Stimulated activated memory B cell treated with anti-CD40 and anti-IgM and Interleukin-4, amounts not matched to agents 10 μg/mL and 1 μg/mL and 100 μg/mL, for 72 hours (primary cell): ENCODE measurements at regions not wholly inside any gene's neighbourhood (a gene's known extent, or its start where the extent isn't known, plus 50 kb on each side); places are given as distances from the start of the nearest gene placed in this dataset.
A peak's percentile ranks its signal among the peaks of the same experiment; 100 is the strongest.
"Not testable (repeated sequence)": the region's sequence is repeated elsewhere in the genome, so short reads cannot be mapped to it uniquely, and the experiment has no call there.

ENCODE experiments used
- ATAC-seq: fragments of 150-1000 bp; cut with Tn5 transposase; 2 replicates; pipeline ENCODE4 v1.10.0; 2021
- H3K27ac Mint-ChIP-seq: one replicate; pipeline ENCODE4 v1.8.0; 2022; ENCODE audit warnings: mild to moderate bottlenecking, mixed read lengths
- H3K27me3 Mint-ChIP-seq: one replicate; pipeline ENCODE4 v1.8.0; 2022; ENCODE audit warnings: mixed read lengths
- H3K36me3 Mint-ChIP-seq: one replicate; pipeline ENCODE4 v1.8.0; 2022; ENCODE audit warnings: mixed read lengths
- H3K4me1 Mint-ChIP-seq: one replicate; pipeline ENCODE4 v1.8.0; 2022; ENCODE audit warnings: mixed read lengths
- H3K4me3 Mint-ChIP-seq: one replicate; pipeline ENCODE4 v1.8.0; 2022; ENCODE audit warnings: mild to moderate bottlenecking, moderate library complexity, mixed read lengths
- H3K9me3 Mint-ChIP-seq: one replicate; pipeline ENCODE4 v1.8.0; 2022; ENCODE audit warnings: mixed read lengths

DNA sequence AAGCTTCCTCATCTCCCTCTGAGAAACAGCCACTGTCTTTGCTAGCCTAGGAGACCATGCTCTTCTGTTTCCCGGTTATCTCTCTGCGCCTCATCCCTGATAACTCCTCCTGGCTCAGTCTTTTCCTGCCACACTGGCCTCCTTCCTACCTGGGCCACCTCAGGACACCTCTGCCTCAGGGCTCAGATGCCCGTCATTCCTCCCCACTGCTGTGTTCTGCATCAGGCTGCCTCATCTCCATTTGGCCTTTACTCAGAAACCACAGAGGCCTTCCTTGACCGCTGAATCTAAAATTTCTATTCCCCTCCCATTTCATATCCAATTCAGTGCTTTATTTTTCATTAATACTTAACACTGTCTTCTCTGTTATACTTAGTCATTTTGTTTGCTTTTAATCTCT, 311.0 kb upstream of the RGS6 start:
- Mint-ChIP-seq H3K4me3 (no peak overlapping the region), H3K9me3 (no peaks in the 10 kb centered on the region), H3K27ac (no peak overlapping the region), H3K4me1 (peaks cover 39% of the 10 kb centered on the region), H3K27me3 (no peaks in the 10 kb centered on the region), H3K36me3 (peaks cover 63% of the 10 kb centered on the region)
- no peak for ATAC-seq

DNA sequence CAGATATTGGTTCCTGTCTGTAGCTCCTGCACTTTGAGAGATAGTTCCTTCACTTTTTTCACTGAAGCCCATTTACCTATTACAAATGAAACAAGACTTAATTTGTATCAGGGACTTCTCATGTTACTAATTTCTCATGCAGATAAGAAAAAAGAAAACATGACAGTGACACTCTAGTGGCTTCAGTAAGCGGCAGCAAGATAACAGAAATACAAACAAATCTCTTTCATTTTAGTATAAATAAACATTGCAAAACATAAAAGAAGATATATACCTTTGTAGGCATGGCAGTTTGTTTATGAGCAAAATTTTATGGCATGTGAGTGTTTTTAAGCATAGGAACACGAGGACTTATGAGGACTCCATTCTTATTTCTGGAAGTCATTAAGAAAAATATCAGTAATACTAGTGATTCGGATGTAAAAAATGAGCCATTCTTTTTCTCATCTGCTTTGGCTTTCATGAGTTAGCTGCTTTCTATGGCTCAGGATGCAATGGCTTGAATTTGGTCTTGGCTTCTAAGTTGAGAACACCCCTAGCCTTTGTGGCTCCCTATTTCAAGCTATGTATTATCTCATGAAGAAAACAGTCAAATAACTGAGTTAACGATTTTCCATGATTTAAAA, 310.1 kb upstream of the RGS6 start:
- Mint-ChIP-seq H3K36me3 (peaks cover 59% of the 10 kb centered on the region), H3K4me3 (no peak overlapping the region), H3K9me3 (no peaks in the 10 kb centered on the region), H3K4me1 (peaks cover 31% of the 10 kb centered on the region), H3K27ac (peak overlapping the region; percentile 25), H3K27me3 (no peaks in the 10 kb centered on the region)
- ATAC-seq, result no peak

DNA sequence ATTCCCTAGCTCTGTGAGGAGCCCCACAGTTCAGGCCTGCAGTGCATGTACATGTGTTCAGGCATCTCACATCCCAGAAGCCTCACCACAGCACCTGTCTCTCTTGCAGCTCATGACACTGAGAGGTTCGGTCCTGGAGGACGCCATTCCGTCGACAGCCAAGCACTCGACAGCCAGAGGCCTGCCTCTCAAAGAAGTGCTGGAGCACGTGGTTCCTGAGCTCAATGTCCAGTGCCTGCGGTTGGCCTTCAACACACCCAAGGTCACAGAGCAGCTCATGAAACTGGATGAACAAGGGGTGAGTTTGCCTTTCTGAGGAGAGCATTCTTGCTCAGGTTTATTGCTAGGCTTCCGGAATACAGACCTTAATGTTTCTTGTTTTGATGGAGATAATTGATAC, 308.3 kb upstream of the RGS6 start:
- H3K9me3 Mint-ChIP-seq, result no peaks in the 10 kb centered on the region
- H3K27me3 Mint-ChIP-seq, result no peaks in the 10 kb centered on the region
- no peak for ATAC-seq
- no peak overlapping the region for H3K27ac Mint-ChIP-seq
- peaks cover 56% of the 10 kb centered on the region for H3K36me3 Mint-ChIP-seq
- peaks cover 16% of the 10 kb centered on the region for H3K4me1 Mint-ChIP-seq
- H3K4me3 Mint-ChIP-seq, result no peak overlapping the region

DNA sequence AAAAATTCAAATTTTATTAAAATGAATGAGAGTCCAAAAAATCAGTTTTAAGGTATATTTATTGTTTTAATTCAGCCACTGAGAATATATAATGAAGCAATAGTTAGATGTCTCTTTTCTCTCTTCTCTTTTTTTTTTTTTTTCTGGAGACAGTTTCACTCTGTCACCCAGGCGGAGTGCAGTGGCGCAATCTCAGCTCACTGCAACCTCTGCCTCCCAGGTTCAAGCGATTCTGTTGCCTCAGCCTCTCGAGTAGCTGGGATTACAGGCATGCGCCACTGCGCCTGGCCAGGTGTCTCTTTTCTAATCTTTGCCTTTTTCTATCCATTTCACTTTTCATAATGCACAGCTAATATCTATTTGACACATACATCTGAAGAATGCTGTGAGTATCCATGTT, 307.1 kb upstream of the RGS6 start:
- Mint-ChIP-seq H3K4me1 (peaks cover 15% of the 10 kb centered on the region), H3K36me3 (peaks cover 65% of the 10 kb centered on the region), H3K27me3 (no peaks in the 10 kb centered on the region), H3K9me3 (no peaks in the 10 kb centered on the region), H3K27ac (no peak overlapping the region), H3K4me3 (no peak overlapping the region)
- no peak for ATAC-seq

DNA sequence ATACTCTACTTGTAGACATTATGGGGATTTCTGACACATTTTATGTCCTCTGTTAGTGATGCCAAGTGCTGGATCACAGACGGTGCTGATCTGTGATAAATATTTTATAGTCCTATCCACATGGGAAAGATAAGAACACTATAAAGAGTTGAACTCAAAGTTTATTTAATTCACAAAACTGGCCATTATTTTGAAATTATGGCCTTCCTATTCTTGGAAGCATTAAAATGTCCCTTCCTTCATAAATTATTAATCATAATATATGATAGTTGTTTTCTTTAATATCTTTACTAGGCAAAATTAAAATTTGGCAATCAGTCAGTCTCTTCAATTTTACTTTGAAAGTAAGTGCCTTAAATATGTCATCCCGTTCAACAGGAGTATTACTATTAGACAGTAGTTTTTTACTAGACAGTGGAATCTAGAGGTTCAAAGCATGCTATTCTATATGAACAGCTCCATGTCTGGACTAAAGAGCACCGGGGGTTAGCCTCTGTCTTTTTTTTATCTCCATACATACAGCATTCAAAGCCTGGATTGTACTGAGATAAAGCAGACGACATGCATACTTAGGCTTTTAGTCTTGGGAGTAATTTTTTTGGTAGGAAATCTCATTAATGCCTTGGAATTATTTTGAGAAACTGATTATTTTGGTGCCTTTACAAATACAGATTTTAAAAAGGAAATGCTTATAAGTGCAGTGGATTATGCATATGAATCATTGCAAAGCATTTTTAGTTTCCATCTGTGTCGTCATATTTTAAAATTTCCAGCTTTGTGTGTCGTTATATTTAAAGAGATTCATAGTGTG, 306.1 kb upstream of the RGS6 start:
- no peak for ATAC-seq
- Mint-ChIP-seq H3K4me1 (peaks cover 8% of the 10 kb centered on the region), H3K36me3 (peaks cover 65% of the 10 kb centered on the region), H3K4me3 (no peak overlapping the region), H3K9me3 (peaks cover 2% of the 10 kb centered on the region), H3K27me3 (no peaks in the 10 kb centered on the region), H3K27ac (no peak overlapping the region)

DNA sequence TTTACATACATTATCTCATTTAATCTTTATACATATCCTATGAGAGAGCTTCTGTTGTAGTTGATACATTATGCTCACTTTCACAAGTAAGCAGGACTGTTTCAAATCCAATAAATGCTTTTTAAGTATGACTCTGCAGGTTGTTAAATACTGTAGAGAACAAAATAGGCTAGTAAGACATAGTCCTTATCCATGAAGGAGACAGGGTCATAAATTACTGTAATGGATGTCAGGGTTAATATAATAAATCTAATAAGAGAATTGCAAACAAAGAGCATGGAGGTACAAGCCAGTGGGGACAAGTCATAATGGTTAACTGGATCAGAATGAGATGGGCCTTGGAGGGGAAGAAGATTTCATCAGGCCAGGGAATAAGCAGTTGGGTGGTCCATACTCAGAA, 303.8 kb upstream of the RGS6 start:
- H3K27ac Mint-ChIP-seq, result no peak overlapping the region
- no peak for ATAC-seq
- peaks cover 2% of the 10 kb centered on the region for H3K9me3 Mint-ChIP-seq
- no peaks in the 10 kb centered on the region for H3K27me3 Mint-ChIP-seq
- H3K4me3 Mint-ChIP-seq, result no peak overlapping the region
- peaks cover 66% of the 10 kb centered on the region for H3K36me3 Mint-ChIP-seq
- H3K4me1 Mint-ChIP-seq, result no peaks in the 10 kb centered on the region

DNA sequence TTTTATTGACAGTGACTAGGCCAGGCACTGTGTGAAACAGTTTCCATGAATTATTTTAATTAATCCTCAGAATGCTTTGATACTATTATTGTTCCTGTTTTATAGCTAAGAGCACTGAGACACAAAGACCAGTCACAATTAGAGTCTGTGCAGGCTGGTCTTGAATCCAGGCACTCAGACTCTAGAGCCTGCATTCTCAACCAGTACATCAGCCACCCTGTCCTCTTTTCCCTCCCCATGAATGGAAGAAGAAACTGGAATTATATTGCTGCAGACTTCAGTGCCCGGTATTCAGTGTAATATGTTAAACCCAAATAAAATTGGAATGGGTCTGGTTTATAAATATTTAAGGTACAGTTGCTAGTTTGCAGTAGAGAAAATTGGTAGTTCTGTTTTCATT, 303.0 kb upstream of the RGS6 start:
- no peak for ATAC-seq
- Mint-ChIP-seq H3K4me3 (no peak overlapping the region), H3K9me3 (peaks cover 2% of the 10 kb centered on the region), H3K27ac (no peak overlapping the region), H3K36me3 (peaks cover 66% of the 10 kb centered on the region), H3K4me1 (no peaks in the 10 kb centered on the region), H3K27me3 (no peaks in the 10 kb centered on the region)

DNA sequence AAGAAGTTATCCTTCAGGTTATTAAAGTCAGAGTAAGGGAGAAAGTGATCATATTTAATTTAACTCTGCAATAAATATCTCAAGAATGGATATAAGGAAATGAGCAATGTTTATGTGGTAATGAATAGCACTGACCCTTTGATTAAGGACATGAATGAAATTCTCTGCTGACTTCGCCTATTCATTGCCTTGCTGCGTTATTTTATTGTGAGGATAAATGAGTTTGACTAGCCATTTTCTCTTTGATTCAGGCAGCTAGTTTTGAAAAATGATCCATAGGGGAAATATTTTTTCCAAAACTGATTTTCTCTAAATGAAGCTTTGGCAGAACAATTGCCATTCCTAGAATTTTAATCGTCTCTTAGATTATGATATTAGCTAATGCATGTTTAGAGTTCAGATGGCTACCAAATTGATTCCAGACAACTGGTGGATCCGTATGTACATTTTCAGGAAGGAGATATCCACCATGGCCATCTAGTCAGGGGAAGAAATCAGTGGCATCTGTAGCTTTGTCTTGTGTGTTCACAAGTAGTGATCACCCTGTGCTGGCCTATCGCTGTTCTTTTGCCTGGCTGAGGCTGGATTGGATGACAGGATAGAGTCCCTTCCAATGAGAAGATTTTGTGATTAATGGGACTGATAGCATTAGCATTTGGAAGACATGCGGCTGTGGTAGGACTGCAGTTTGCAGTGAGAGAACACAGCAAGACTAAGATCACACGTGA, 302.3 kb upstream of the RGS6 start:
- Mint-ChIP-seq H3K4me3 (no peak overlapping the region), H3K9me3 (peaks cover 2% of the 10 kb centered on the region), H3K4me1 (no peaks in the 10 kb centered on the region), H3K27me3 (no peaks in the 10 kb centered on the region), H3K27ac (no peak overlapping the region), H3K36me3 (peaks cover 69% of the 10 kb centered on the region)
- no peak for ATAC-seq

DNA sequence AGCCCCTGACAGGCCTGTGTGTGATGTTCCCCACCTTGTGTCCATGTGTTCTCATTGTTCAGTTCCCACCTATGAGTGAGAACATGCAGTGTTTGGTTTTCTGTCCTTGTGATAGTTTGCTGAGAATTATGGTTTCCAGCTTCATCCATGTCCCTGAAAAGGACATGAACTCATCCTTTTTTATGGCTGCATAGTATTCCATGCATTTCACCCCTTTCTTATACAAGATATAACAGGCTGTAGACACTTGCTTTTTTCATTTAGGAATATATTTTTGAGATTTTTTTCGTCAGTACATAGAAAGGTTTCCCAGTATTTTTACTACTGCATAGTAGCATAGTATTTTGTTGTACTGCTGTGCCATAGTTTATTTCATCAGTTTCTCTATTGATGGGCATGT, 301.2 kb upstream of the RGS6 start:
- H3K4me3 Mint-ChIP-seq, ATAC-seq, H3K9me3 Mint-ChIP-seq, H3K27me3 Mint-ChIP-seq, H3K4me1 Mint-ChIP-seq, H3K27ac Mint-ChIP-seq: not testable (repeated sequence)
- peaks cover 73% of the 10 kb centered on the region for H3K36me3 Mint-ChIP-seq

DNA sequence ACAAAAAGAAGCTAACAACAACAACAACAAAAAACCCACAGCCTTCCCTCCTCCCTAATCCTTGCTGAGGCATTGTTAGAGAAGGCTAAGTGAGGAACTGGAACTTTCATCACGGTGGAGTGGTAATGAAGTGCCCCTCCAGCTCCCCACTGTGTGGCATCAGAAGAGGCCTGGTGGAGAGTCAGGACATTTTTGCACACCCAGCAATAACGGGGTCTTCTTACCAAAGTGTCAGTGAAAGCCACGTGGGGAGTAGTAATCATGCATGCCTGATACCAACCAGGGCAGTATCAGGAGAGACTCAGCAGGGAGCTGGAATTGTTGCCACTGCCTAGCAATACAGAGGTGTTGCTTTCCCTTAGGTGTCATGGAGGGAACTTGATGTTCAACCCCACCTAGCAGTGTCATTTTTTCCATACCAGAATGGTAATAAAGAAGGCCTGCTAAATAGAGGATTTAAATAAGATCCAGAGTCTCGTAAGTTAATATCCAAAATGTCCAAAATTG, 299.7 kb upstream of the RGS6 start:
- Mint-ChIP-seq H3K36me3 (peaks cover 81% of the 10 kb centered on the region), H3K27me3 (no peaks in the 10 kb centered on the region), H3K4me1 (peaks cover 6% of the 10 kb centered on the region), H3K27ac (no peak overlapping the region), H3K9me3 (peaks cover 2% of the 10 kb centered on the region), H3K4me3 (no peak overlapping the region)
- ATAC-seq, result no peak

DNA sequence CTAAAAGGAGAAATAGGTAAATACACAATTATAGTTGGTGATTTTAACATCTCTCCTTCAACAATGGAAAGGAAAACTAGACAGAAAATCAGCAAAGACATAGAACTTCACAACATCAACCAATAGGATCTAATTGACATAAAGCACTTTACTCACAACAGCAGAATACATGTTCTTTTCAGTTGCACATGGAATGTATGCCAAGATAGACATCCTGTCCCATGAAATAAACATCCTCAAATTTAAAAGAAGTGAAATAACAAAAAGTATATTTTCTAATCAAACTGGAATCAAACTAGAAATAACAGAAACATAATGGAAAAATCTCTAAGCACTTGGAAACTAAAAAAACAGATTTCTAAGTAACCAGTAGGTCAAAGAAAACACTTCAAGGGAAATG, 296.2 kb upstream of the RGS6 start:
- Mint-ChIP-seq H3K9me3 (peaks cover 4% of the 10 kb centered on the region), H3K27ac (no peak overlapping the region), H3K4me3 (no peak overlapping the region), H3K36me3 (peaks cover 67% of the 10 kb centered on the region), H3K4me1 (peaks cover 6% of the 10 kb centered on the region), H3K27me3 (no peaks in the 10 kb centered on the region)
- ATAC-seq, result no peak

DNA sequence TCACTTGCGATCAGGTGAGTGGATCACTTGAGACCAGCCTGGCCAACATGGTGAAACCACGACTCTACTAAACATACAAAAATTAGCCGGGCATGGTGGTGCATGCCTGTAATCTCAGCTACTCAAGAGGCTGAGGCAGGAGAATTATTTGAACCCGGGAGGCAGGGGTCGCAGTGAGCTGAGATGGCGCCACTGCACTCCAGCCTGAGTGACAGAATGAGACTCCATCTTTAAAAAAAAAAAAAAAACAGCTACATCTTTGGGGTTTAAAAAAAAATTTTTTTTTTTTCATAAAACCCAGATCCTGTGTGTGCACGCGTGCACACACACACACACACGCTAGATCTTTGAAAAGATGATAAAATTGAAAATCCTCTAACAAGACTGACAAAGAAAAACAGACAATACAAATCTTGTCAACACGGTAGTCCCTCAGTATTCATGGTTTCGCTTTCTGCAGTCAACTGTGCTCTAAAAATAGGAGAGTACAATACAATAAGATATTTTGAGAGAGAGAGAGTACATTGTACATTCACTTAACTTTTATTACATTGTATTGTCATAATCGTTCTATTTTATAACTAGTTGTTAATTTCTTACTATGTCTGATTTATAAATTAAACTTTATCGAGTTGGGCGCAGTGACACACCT, 295.3 kb upstream of the RGS6 start:
- no peaks in the 10 kb centered on the region for H3K27me3 Mint-ChIP-seq
- H3K9me3 Mint-ChIP-seq, result peaks cover 6% of the 10 kb centered on the region
- H3K36me3 Mint-ChIP-seq, result peaks cover 67% of the 10 kb centered on the region
- H3K4me3 Mint-ChIP-seq, result no peak overlapping the region
- H3K4me1 Mint-ChIP-seq, result peaks cover 6% of the 10 kb centered on the region
- no peak for ATAC-seq
- H3K27ac Mint-ChIP-seq, result no peak overlapping the region

DNA sequence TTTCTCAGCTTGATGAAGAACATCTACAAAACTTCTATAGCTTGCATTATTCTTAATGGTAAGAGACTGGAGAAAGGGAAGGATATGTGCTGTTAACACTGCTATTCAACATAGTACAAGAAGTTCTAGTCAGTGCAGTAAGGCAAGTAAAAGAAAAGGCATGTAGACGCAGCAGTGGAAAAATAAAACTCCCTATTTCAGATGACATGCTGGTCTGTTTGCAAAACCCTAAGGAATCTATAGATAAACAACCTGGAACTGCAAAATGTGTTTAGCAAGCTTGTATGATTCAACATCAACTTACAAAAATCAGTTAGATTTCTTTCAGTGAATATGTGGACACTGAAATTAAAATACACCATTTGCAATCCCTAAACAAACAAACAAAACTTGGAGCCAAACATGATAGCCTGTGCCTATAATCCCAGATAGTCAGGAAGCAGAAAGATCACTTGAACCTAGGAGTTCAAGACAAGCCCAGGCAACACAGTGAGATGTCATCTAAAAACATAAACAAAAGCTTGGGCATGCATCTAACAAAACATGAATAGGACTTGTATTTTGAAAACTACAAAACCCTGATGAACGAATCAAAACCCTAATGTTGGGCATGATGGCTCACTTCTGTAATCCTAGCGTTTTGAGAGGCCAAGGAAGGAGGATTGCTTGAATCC, 293.6 kb upstream of the RGS6 start:
- Mint-ChIP-seq H3K9me3 (peaks cover 9% of the 10 kb centered on the region), H3K4me3 (no peak overlapping the region), H3K27ac (no peak overlapping the region), H3K4me1 (peaks cover 6% of the 10 kb centered on the region), H3K27me3 (no peaks in the 10 kb centered on the region), H3K36me3 (peaks cover 72% of the 10 kb centered on the region)
- no peak for ATAC-seq

DNA sequence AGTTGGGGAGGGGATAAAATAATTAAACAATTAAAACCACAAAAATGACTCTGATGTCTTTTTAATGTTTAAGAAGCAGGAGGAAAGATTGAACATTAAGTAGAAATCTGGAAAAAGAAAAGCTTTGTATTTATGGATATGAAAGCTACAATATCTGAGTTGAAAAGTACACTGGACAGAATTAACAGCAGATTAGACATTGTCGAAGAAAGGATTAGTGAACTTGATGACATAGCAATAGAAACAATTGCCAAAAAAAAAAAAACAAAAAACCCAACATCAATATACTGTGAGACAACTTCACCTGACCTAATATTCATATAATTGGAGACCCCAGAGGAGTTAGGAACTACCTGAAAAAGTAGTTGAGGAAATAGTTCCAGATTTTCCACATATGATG, 289.5 kb upstream of the RGS6 start:
- ATAC-seq, result no peak
- H3K36me3 Mint-ChIP-seq, result peaks cover 69% of the 10 kb centered on the region
- H3K27ac Mint-ChIP-seq, result no peak overlapping the region
- H3K4me1 Mint-ChIP-seq, result no peaks in the 10 kb centered on the region
- no peaks in the 10 kb centered on the region for H3K27me3 Mint-ChIP-seq
- peaks cover 12% of the 10 kb centered on the region for H3K9me3 Mint-ChIP-seq
- H3K4me3 Mint-ChIP-seq, result no peak overlapping the region

DNA sequence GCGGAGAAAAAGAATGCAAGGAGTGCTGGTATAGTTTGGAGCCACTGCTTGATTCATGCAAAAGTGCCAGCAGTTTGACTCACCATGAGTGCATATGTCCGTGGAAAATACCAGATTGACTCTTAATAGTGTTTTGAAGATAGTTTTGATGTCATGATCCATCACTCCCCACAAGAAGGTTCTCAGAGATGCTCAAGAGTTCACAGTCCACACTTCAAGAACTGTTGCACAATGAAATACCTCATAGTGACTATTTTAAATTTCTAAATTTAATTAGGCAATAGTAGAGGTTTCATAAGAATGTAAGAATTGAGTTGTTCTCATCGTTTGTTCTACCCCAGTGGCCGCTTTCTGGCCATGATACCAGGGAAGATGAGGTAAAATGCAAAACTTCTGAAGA, 286.6 kb upstream of the RGS6 start:
- Mint-ChIP-seq H3K9me3 (peaks cover 15% of the 10 kb centered on the region), H3K27me3 (no peaks in the 10 kb centered on the region), H3K4me3 (no peak overlapping the region), H3K4me1 (no peaks in the 10 kb centered on the region), H3K36me3 (peaks cover 80% of the 10 kb centered on the region), H3K27ac (no peak overlapping the region)
- ATAC-seq, result no peak
